BJ (cell line): ENCODE measurements at regions not wholly inside any gene's neighbourhood (a gene's known extent, or its start where the extent isn't known, plus 50 kb on each side); places are given as distances from the start of the nearest gene placed in this dataset.

Experiments
- CTCF ChIA-PET: fragments of 350-600 bp; formaldehyde crosslinking; extraction: SDS; loops from one replicate; lab custom pipeline; 2021; ENCODE audit warnings: antibody characterized with exemption, inconsistent platforms; lab: Yijun Ruan, JAX
- POLR2A ChIA-PET: fragments of 300-600 bp; sonication (Branson Sonifier 250); formaldehyde crosslinking; extraction: SDS; loops from one replicate; lab custom pipeline; 2021; ENCODE audit warnings: antibody characterized with exemption; lab: Charles Lee
- DNase-seq: peaks from one replicate; pipeline ENCODE4 v3.0.0-alpha.2; 2011; ENCODE audit warnings: low read depth
- H3K27me3 ChIP-seq: 2 replicates; pipeline ENCODE4 v1.6.0; 2011; ENCODE audit warnings: low read length; ENCODE audit not compliant: control insufficient read depth, insufficient read depth
- H3K36me3 ChIP-seq: 2 replicates; pipeline ENCODE4 v1.5.1; 2011; ENCODE audit warnings: low read length; ENCODE audit not compliant: control insufficient read depth, insufficient read depth
- H3K4me3 ChIP-seq: 2 replicates; pipeline ENCODE4 v1.5.1; 2011; ENCODE audit warnings: low read depth, mild to moderate bottlenecking, control low read depth, low read length
- CTCF ChIP-seq: IDR thresholded peaks from 2 replicates; pipeline ENCODE4 v1.5.1; 2011; ENCODE audit warnings: low read depth, mild to moderate bottlenecking, control low read depth, inconsistent platforms, low read length, moderate library complexity; ENCODE audit not compliant: insufficient read depth

- ChIA-PET POLR2A (no interaction called here), CTCF (no interaction called here)
- TF ChIP-seq CTCF: no peak
- H3K4me3 ChIP-seq: no peak overlapping the region
- DNase-seq: no peak
- H3K27me3 ChIP-seq: peaks cover 16% of the 10 kb centered on the region
- no peaks in the 10 kb centered on the region for H3K36me3 ChIP-seq
Observed at GRCh38 chr20:51104960-51105920, 82.3 kb upstream of the KCNG1 start.

DNA sequence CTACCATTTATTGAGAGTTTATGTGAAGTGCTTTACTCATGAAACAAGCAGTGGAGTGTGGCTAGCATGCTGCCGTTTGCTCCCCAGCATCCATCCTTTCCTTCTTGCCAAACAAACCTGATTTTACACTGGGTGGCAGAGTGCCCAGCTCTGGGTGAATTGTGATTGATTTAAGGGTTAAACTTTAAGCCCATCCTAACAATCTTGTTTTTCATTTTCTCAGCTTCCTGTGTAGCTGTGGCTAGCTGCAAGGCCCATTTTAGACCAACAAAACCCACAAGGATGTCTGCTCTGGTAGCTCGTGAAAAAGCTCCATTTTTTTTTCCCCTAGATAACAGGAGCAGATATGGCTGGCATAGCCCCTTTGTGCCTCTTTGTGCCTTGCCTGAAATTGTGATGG, 77.7 kb upstream of the KCNG1 start:
- TF ChIP-seq CTCF: no peak
- Histone ChIP-seq H3K4me3 (no peak overlapping the region), H3K36me3 (no peaks in the 10 kb centered on the region), H3K27me3 (peaks cover 10% of the 10 kb centered on the region)
- DNase-seq: no peak
- ChIA-PET CTCF (no interaction called here), POLR2A (no interaction called here)

- CTCF ChIA-PET: interaction anchor here (0.7 kb wide), 1 partner anchor 43 kb away, joined by 4 read pairs; no protein-coding TSS in a partner anchor
- Histone ChIP-seq H3K36me3 (no peaks in the 10 kb centered on the region), H3K4me3 (no peak overlapping the region), H3K27me3 (peaks cover 14% of the 10 kb centered on the region)
- no peak for TF ChIP-seq CTCF
- no peak for DNase-seq
- POLR2A ChIA-PET: interaction anchor here (0.7 kb wide), 1 partner anchor 13 kb away, joined by 4 read pairs; no protein-coding TSS in a partner anchor
Observed at GRCh38 chr20:51098284-51098810, 75.4 kb upstream of the KCNG1 start.

DNA sequence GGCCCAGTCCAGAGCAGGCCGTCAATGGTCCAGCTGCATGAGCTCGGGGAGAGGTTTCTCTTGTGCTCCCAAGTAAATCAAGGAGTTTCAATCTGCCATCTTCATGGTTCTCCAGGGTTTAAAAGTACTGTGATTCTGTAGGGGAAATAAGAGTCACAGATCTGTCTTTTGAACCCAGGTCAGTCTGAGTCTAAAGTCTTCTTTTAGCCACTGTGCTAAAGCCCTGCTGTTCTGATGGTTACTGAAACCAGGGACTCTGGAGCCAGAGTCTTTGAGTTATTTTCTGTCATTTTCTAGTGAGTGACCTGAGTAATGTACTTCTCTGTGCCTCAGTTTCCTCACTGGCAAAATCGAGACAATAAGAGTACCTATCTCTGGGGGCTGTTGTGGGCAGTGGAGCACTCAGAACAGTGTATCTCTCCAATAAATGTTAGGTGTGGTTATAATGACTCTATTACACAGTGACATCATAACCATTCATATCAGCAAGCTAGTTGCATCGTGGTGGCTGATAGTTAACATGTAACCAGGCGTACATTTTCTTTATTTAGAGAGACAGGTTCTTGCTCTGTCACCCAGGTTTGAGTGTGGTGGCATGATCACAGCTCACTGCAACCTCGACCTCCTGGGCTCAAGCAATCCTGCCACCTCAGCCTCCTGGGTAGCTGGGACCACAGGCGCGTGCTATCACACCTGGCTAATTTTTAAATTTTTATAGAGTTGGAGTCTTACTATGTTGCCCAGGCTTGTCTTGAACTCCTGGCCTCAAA, 74.6 kb upstream of the KCNG1 start:
- Histone ChIP-seq H3K27me3 (peaks cover 12% of the 10 kb centered on the region), H3K4me3 (no peak overlapping the region), H3K36me3 (no peaks in the 10 kb centered on the region)
- no peak for DNase-seq
- ChIA-PET CTCF (no interaction called here), POLR2A (no interaction called here)
- no peak for TF ChIP-seq CTCF
